GM10248 (cell line): ENCODE measurements at regions not wholly inside any gene's neighbourhood (a gene's known extent, or its start where the extent isn't known, plus 50 kb on each side); places are given as distances from the start of the nearest gene placed in this dataset.

ENCODE experiments used
- CTCF ChIA-PET: fragments of 300-600 bp; sonication (Branson Sonifier 250); formaldehyde crosslinking; extraction: SDS; loops from one replicate; lab custom pipeline; 2021; ENCODE audit warnings: antibody characterized with exemption; lab: Yijun Ruan, JAX
- POLR2A ChIA-PET: fragments of 350-650 bp; sonication (Branson Sonifier 250); formaldehyde crosslinking; extraction: SDS; loops from one replicate; lab custom pipeline; 2020; ENCODE audit warnings: antibody characterized with exemption; lab: Yijun Ruan, JAX
- DNase-seq: peaks from one replicate; pipeline ENCODE4 v3.0.0; 2012; ENCODE audit errors: extremely low spot score
- TF ChIP-seq, protein P1 (sequence below): IDR thresholded peaks from 2 replicates; pipeline ENCODE4 v1.5.1; 2012; ENCODE audit warnings: mild to moderate bottlenecking, low read depth; ENCODE audit errors: extremely low read depth, missing control alignments, control extremely low read depth

DNA sequence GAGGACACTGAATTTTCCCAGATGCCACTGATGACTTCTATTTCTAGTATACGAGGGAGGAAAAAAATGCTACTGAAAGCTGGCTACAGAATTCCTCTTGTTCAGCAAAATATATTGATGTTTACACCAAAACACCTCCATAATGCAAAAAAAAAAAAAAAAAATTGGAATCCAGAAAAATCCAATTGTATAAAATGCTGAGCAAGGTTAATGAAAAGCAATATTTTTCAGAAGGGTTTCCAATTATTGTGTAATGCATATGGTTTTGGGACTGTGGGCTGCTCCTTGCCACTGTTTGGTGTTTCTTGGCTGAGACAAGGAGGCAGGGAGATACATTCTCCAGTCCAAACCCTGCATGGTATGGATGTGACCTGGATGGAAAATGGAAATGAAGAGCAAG, 83.8 kb downstream of the LSM5 start:
- TF ChIP-seq, protein P1, sequence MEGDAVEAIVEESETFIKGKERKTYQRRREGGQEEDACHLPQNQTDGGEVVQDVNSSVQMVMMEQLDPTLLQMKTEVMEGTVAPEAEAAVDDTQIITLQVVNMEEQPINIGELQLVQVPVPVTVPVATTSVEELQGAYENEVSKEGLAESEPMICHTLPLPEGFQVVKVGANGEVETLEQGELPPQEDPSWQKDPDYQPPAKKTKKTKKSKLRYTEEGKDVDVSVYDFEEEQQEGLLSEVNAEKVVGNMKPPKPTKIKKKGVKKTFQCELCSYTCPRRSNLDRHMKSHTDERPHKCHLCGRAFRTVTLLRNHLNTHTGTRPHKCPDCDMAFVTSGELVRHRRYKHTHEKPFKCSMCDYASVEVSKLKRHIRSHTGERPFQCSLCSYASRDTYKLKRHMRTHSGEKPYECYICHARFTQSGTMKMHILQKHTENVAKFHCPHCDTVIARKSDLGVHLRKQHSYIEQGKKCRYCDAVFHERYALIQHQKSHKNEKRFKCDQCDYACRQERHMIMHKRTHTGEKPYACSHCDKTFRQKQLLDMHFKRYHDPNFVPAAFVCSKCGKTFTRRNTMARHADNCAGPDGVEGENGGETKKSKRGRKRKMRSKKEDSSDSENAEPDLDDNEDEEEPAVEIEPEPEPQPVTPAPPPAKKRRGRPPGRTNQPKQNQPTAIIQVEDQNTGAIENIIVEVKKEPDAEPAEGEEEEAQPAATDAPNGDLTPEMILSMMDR: no peak
- POLR2A ChIA-PET: no interaction called here
- DNase-seq: no peak
- CTCF ChIA-PET: no interaction called here

DNA sequence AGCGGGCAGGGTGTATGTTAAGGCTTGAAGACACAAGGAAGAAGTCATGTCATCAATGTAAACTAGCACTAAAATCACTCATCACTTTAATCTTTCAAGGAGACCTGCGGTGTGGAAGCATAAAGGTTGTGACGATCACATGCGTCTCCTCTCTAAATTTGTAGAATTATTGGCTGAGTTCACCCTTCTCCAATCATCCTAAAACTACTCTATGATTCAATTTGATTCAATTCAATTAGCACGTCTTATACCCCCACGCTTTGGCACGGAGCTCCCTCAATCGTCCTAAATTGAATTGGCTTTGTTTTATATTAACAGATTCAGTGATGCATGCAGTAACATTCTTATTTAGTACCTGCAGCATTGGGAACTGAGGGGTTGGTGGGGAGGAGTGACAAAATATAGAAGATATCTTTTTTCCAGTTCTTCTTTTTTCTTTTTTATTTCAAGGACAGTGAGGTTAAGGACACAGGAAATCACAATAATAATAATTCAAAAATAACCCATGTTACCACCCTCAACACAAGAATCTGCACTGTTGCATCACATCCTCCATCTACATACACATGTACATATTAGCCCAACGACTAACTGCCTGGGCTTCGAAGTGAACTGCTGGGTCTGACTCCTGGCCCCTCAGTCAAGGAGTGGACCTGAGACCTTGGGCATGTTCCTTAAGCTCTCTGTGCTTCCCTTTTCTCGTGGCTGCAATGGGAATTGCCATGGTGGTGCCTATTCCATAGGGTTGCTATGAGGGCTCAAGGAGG, 86.5 kb downstream of the LSM5 start:
- POLR2A ChIA-PET: no interaction called here
- CTCF ChIA-PET: no interaction called here
- no peak for DNase-seq
- TF ChIP-seq, protein P1: no peak

DNA sequence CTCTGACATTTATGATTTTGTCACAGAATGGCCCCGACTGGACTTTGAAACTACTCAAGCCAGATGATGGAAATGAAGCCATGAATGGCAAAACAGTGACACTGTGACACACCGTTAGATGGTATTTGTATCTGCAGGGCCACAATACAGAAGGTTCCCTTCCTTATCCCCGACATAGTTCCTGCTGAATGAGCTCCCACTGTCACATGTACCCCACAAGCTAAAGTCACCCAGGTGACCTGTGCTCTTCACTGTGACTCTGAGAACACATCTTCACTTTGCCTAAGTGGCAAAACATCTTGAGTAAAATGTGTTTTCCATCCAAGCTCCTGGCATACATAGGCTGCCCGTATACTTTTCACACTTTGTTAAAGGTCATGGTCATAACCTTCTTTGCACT, 89.5 kb downstream of the LSM5 start:
- ChIA-PET CTCF (no interaction called here), POLR2A (no interaction called here)
- TF ChIP-seq, protein P1: no peak
- DNase-seq: no peak

GRCh38 chr7:32399311-32399710, 90.9 kb downstream of the LSM5 start:
- TF ChIP-seq, protein P1: no peak
- ChIA-PET POLR2A (no interaction called here), CTCF (no interaction called here)
- DNase-seq: no peak

DNA sequence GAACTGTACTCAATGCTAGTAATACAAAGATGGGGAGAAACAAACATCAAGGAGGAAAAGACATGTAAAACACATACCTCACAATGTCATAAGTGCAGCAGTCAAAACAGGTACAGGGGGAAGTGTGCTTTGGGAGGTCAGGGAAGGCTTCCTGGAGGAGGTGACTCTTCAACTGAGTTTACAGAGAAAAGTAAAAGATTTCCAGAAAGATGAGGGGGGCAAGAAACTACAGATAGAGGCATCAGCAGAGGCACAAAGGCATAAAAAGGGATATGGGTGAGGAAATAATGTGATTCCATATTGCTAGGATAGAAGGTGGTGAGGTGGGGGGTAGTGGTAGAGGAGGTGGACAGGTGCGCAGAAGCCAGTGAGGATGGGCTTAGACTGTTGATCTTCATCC, 95.0 kb downstream of the LSM5 start:
- TF ChIP-seq, protein P1: no peak
- no peak for DNase-seq
- ChIA-PET POLR2A (no interaction called here), CTCF (no interaction called here)

GRCh38 chr7:32393861-32394260, 96.3 kb downstream of the LSM5 start:
- DNase-seq: no peak
- TF ChIP-seq, protein P1: no peak
- POLR2A ChIA-PET: no interaction called here
- CTCF ChIA-PET: no interaction called here
